AG09319 (cell line): ENCODE measurements at regions not wholly inside any gene's neighbourhood (a gene's known extent, or its start where the extent isn't known, plus 50 kb on each side); places are given as distances from the start of the nearest gene placed in this dataset.

Experiments
- DNase-seq: peaks from one replicate; pipeline ENCODE4 v3.0.0-alpha.2; 2010; ENCODE audit warnings: low read depth; ENCODE audit errors: extremely low read depth
- TF ChIP-seq, protein P1 (sequence below): IDR thresholded peaks from 2 replicates; pipeline ENCODE4 v1.5.1; 2011; ENCODE audit warnings: low read depth, mild to moderate bottlenecking, inconsistent platforms, low read length, moderate library complexity

DNA sequence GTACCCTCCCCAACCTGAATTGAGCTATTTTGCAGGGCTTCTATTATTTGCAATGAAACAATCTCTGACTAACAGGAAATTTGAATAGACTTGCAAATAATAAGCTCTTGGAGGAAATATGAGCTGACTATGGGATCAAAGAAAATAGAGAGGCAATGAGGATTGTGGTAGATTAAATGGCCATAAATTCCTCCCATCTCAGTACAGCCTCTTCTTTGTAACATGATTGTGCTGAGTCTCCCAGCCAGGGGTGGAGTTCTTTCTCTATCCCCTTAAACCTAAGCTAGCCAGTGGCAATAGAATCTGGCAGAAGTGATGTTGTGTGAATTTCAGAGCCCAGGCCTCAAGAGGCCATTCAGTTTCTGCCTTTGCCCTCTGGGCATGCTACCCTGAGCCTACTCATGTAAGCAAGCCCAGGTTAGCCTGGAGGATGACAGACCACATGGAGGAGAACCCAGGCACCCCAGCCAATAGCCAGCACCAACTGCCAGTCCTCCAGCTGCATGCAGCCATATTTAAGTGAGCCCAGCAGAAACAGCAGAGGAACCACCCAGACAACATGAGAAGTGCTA is 86.8 kb upstream of the TP53I11 start:
- no peak for DNase-seq
- TF ChIP-seq, protein P1, sequence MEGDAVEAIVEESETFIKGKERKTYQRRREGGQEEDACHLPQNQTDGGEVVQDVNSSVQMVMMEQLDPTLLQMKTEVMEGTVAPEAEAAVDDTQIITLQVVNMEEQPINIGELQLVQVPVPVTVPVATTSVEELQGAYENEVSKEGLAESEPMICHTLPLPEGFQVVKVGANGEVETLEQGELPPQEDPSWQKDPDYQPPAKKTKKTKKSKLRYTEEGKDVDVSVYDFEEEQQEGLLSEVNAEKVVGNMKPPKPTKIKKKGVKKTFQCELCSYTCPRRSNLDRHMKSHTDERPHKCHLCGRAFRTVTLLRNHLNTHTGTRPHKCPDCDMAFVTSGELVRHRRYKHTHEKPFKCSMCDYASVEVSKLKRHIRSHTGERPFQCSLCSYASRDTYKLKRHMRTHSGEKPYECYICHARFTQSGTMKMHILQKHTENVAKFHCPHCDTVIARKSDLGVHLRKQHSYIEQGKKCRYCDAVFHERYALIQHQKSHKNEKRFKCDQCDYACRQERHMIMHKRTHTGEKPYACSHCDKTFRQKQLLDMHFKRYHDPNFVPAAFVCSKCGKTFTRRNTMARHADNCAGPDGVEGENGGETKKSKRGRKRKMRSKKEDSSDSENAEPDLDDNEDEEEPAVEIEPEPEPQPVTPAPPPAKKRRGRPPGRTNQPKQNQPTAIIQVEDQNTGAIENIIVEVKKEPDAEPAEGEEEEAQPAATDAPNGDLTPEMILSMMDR, result no peak

DNA sequence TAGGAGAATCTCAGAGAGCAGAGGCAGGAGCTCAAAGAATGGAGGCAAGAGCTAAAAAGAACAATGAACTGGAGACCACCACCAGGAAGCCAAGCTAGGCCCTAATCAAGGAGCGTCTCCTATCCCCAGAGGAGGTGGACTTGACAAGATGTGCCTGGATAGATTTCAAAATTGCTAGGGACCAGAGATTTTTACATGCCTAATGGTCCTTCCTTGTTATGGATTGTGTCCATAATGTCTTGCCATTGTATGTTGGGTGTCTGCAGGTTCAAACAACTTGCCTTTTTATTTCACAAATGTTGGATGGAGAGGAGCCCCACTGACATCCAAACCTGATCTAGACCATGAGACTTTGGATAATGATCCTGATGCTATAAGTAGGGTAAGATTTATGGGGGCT is 88.2 kb upstream of the TP53I11 start:
- no peak for DNase-seq
- TF ChIP-seq, protein P1, result no peak

DNA sequence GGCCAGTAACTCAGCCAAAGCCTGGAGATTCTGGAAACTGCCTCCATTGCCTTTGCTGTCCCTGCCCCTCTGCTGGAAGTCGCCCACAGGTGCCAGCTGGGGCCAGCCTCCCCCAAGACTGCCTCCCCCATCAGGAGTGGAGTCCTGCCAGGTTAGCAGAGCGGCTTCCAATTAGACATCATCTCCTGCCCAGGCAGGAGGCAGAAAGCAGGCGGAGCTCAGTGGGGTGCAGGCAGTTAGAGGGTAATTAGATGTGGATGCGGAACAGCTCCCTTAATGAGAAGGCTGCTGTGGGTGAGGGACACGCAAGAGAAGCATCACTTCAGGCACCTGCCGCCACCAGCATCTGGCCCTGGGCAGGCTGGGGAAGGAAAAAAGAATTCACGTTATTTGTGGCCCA is 90.9 kb upstream of the TP53I11 start:
- no peak for DNase-seq
- TF ChIP-seq, protein P1, result no peak

DNA sequence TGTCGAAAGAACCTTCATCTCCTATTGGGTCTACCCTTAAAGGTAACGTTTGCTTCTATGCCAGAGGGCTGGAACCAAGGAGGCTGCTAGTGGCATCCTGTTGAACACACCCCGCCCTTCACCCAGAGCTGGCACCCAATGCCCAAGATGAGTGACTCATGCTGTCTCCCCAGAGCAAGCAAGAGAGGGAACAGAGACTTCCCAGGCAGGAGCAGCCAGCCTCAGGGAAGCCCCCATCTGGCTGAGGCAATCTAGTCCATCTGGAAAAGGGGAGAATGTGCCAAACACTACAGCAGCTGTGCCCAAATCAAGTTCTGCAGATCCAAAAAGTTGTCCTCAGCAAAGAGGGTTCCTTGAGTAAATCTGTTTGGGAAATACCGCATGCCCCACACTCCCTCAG is 91.9 kb upstream of the TP53I11 start:
- TF ChIP-seq, protein P1, result no peak
- DNase-seq, result no peak

DNA sequence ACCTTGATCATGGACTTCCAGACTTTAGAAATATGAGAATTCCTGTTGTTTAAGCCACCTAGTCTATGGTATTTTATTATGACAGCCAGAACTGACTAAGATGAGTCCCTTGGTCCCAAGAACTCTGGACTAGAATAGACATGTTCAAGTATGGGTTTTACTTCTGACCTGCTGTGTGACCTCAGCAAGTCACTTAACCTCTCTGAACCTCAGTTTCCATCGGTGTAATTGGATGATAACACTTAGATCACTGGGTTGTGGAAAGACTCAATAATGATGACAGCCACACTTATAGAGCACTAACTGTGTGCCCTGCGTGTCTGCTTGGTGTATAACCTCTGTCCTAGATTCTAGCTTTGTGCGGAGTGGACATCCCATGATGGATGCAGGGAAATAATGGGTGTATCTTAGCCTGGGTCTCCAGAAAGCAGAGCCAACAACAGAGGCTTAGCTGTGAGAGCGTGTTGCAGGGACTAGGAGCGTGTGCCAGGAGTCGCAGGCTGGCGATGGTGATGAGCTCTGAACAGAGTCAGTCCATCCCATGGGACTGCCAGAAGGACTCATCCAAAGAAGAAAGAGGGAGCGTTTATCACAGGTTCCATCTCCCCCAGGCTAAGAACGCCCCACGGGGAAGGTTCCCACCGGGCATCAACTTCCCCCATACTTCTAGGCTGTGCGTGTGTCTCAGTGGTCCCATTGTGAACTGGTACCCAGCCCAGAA is 93.2 kb upstream of the TP53I11 start:
- TF ChIP-seq, protein P1, result no peak
- DNase-seq, result no peak

DNA sequence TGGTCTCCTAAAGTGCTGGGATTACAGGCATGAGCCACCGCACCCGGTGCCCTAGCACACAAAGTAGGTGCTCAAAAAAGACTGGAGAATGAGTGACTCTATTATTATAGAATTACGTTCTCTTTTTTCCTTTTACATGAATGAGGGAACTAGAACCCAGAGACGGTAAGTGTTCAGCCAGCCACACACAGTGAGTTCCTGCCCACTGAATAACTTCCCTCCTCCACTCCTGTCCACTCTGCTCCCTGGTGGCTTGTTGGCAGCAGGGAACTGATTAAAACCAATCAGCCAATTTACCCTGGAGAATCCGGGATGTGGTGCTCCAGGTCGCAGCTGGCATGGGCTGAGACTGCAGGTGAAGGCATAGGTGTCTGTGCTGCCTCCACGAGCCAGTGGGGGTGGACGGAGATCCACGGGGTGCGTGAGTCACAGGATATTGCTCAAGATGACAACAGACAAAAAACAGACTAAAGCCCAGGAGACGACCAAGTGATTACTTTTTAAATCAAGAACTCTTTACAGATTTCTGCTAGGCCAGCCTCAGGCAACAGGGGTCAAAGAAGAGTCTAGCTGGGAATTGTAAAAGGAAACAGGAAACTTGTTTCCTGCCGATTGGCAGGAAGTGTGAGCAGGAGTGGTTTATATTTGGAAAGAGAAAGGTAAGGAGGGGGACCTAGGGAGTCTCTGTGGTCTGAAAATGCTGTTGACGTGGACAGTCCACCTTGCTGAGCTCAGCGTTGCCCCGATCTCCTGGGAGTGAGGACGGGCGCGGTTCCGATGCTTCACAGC is 95.2 kb upstream of the TP53I11 start:
- TF ChIP-seq, protein P1, result no peak
- peak; percentile 44 for DNase-seq

DNA sequence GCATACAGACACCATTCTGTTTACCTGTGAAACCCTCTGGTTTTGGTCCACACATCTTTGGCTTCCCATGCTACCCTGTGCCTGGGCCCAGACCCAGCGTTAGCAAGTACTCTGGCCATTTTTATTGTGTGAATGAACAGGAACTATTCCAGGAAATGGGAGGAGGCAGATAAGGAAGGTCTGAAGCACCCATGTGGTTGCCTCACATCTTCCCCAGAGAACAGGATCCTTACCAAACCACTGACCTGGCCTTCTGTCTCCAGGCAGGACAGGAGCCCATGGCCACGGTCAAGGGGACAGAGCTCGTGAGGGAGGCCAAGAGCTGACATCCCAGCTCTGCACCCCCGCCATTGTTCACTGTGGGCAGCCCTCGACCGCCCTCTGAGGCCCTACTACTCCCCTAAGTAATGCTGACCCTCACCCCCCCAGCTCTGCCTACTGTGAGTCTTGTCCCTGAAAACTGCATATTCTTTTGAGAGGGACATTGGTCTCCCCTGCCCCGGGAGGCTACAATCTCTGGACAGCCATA is 97.7 kb upstream of the TP53I11 start:
- TF ChIP-seq, protein P1, result no peak
- no peak for DNase-seq
